Skeletal muscle tissue (tissue), 3 donors: ENCODE measurements at regions not wholly inside any gene's neighbourhood (a gene's known extent, or its start where the extent isn't known, plus 50 kb on each side); places are given as distances from the start of the nearest gene placed in this dataset.

ENCODE experiments used
- H3K27ac ChIP-seq: one replicate; pipeline ENCODE4 v1.7.0; 2013; ENCODE audit warnings: mild to moderate bottlenecking, low read depth, low read length, inconsistent platforms
- H3K27me3 ChIP-seq, 3 donors: one replicate each; pipeline ENCODE4 v1.7.0; 2013; ENCODE audit warnings: low read length in 3 of 3; ENCODE audit not compliant: control insufficient read depth in 3 of 3, insufficient read depth in 3 of 3
- H3K36me3 ChIP-seq, 3 donors: one replicate each; pipeline ENCODE4 v1.7.0; 2013; ENCODE audit warnings: low read length in 3 of 3; ENCODE audit not compliant: control insufficient read depth in 3 of 3, insufficient read depth in 3 of 3
- H3K4me1 ChIP-seq, 3 donors: one replicate each; pipeline ENCODE4 v1.7.0; 2013; ENCODE audit warnings: low read length in 3 of 3, mild to moderate bottlenecking in 3 of 3; ENCODE audit not compliant: control insufficient read depth in 3 of 3, insufficient read depth in 3 of 3
- H3K4me3 ChIP-seq, 3 donors: one replicate each; pipeline ENCODE4 v1.7.0; 2013; ENCODE audit warnings: low read length in 3 of 3
- H3K9ac ChIP-seq, 3 donors: one replicate each; pipeline ENCODE4 v1.7.0; 2013; ENCODE audit warnings: low read length in 3 of 3, mild to moderate bottlenecking in 3 of 3, moderate library complexity in 2 of 3, low read depth in 1 of 3
- H3K9me3 ChIP-seq, 3 donors: one replicate each; pipeline ENCODE4 v1.7.0; 2013; ENCODE audit warnings: low read length in 3 of 3; ENCODE audit not compliant: control insufficient read depth in 3 of 3
- donor health status: Osteomylitis.

GRCh38 chr3:98972155-98972554, 70.7 kb upstream of the DCBLD2 start:
- no peaks in the 10 kb centered on the region for H3K27me3 ChIP-seq
- no peaks in the 10 kb centered on the region for H3K4me1 ChIP-seq
- no peak overlapping the region for H3K27ac ChIP-seq
- no peak overlapping the region for H3K4me3 ChIP-seq
- no peaks in the 10 kb centered on the region for H3K36me3 ChIP-seq
- H3K9me3 ChIP-seq: no peaks in the 10 kb centered on the region
- no peak overlapping the region for H3K9ac ChIP-seq

- Histone ChIP-seq H3K4me3 (no peak overlapping the region), H3K27ac (no peak overlapping the region), H3K9ac (no peak overlapping the region), H3K9me3 (no peaks in the 10 kb centered on the region), H3K4me1 (no peaks in the 10 kb centered on the region), H3K36me3 (no peaks in the 10 kb centered on the region), H3K27me3 (no peaks in the 10 kb centered on the region)
Measured at GRCh38 chr3:98971169-98971681, 69.7 kb upstream of the DCBLD2 start.

GRCh38 chr3:98969295-98969694, 67.8 kb upstream of the DCBLD2 start:
- no peak overlapping the region for H3K4me3 ChIP-seq
- H3K4me1 ChIP-seq: no peaks in the 10 kb centered on the region
- no peaks in the 10 kb centered on the region for H3K36me3 ChIP-seq
- no peak overlapping the region for H3K27ac ChIP-seq
- no peaks in the 10 kb centered on the region for H3K27me3 ChIP-seq
- H3K9me3 ChIP-seq: no peaks in the 10 kb centered on the region
- H3K9ac ChIP-seq: no peak overlapping the region

DNA sequence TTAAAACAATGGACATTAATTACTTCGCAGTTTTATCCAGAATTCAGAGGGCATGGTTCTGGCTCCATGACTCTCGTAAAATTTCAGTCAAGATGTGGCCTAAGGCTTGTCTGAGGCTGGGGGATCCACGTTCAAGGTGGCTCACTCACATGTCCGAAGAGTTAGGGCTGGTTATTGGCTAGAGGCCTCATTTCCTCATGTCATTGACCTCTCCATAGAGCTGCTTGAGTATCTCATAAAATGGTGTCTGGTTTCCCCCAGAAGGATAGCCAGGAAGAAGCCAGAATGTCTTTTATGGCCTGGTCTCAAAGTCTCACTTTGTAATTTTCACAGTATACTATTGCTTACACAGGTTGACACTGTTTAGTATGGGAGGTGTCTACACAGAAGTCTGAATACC, 67.3 kb upstream of the DCBLD2 start:
- no peaks in the 10 kb centered on the region for H3K9me3 ChIP-seq
- no peaks in the 10 kb centered on the region for H3K4me1 ChIP-seq
- H3K36me3 ChIP-seq: no peaks in the 10 kb centered on the region
- H3K9ac ChIP-seq: no peak overlapping the region
- no peak overlapping the region for H3K4me3 ChIP-seq
- no peaks in the 10 kb centered on the region for H3K27me3 ChIP-seq
- no peak overlapping the region for H3K27ac ChIP-seq

DNA sequence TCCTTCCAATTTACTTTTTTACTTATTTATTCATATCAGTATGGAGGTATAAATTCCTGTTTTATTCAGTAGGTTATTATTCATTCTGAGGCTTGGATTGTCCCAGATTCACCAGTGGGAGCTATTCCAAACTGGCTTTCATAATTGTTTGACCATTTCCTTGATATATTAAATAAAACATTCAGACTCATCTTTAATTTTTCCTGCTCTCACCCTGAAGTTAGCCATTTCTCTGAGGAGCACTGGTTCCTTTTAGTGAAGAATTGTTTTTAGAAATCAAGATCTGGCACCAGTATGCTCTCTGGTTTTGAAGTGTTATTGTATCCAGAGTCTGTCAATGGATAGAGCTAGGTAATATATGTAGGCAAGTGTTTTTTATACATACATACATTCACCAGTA, 66.9 kb upstream of the DCBLD2 start:
- Histone ChIP-seq H3K4me1 (no peaks in the 10 kb centered on the region), H3K9me3 (no peaks in the 10 kb centered on the region), H3K27ac (no peak overlapping the region), H3K9ac (no peak overlapping the region), H3K36me3 (no peaks in the 10 kb centered on the region), H3K27me3 (no peaks in the 10 kb centered on the region), H3K4me3 (no peak overlapping the region)

DNA sequence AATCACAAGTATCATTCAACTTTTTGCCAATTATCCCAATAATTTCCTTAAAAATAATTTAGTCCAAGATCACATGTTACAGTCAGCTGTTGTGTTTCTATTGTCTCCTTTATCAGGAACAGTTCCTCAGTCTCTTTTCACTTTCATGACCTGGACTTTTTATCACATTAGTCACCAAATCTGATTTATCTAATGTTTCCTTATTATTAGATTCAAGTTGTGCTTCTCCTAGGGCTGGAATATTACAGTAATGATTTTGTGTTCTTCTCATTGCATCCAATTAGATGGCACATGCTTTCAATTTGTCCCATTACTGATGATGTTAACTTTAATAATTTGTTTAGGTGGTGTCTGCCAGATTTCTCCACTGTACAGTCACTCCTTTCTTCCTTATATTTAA, 66.3 kb upstream of the DCBLD2 start:
- no peak overlapping the region for H3K4me3 ChIP-seq
- H3K4me1 ChIP-seq: no peaks in the 10 kb centered on the region
- no peaks in the 10 kb centered on the region for H3K9me3 ChIP-seq
- no peak overlapping the region for H3K27ac ChIP-seq
- H3K36me3 ChIP-seq: no peaks in the 10 kb centered on the region
- H3K27me3 ChIP-seq: no peaks in the 10 kb centered on the region
- H3K9ac ChIP-seq: no peak overlapping the region

DNA sequence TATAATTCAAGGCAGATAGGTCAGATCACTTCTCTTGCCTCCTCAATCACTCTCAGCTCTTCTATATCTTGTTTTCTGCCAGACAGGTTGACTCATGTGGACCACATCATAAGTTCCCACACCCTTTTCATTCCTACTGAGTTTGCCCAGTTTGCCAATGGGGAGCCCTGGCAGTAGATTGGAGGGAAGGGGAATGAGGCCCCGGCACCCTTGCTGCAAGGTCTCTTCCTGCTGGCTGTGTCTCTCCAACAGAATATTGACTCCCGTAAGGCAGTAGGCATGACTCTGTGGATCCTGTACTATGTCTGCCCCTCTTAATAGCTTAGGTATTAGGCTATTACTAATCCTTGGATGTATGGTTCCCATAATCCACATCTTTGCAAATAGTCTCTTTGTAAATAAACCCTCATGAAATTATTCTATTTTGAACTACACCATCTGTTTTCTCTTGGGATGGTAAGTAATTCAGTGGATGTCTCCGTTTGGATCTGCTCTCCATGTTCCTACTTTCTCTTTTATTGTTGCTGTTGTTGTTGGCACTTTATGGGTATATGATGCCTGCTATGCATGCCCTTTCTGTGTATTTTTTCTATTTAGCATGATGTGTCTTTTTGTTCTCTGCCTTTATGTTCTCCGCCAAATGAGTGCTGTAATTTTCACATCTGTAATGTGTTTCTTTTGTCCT, 65.5 kb upstream of the DCBLD2 start:
- no peaks in the 10 kb centered on the region for H3K36me3 ChIP-seq
- no peak overlapping the region for H3K9ac ChIP-seq
- no peak overlapping the region for H3K27ac ChIP-seq
- H3K4me3 ChIP-seq: no peak overlapping the region
- no peaks in the 10 kb centered on the region for H3K27me3 ChIP-seq
- no peaks in the 10 kb centered on the region for H3K9me3 ChIP-seq
- no peaks in the 10 kb centered on the region for H3K4me1 ChIP-seq

DNA sequence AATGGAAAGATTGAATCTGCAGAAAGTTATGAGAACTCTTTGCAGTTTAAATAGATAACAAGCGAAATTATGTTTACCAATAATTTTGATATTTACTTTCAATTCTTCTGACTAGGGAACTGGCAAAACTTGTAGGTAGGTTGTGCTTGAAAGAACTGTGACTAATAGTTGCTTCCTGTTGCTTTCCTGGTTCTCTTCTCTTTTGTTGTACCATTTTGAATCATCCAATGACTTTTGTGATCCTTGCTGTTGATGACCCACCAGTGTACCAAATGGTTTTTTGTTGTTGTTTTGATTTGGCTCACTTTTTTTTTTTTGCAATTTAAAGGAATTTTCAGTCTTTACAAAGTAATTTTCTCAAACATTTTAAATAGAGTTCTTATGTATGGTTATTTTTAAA, 64.9 kb upstream of the DCBLD2 start:
- H3K4me3 ChIP-seq: no peak overlapping the region
- H3K9me3 ChIP-seq: no peaks in the 10 kb centered on the region
- H3K4me1 ChIP-seq: no peaks in the 10 kb centered on the region
- H3K27ac ChIP-seq: no peak overlapping the region
- H3K36me3 ChIP-seq: no peaks in the 10 kb centered on the region
- H3K27me3 ChIP-seq: no peaks in the 10 kb centered on the region
- H3K9ac ChIP-seq: no peak overlapping the region

DNA sequence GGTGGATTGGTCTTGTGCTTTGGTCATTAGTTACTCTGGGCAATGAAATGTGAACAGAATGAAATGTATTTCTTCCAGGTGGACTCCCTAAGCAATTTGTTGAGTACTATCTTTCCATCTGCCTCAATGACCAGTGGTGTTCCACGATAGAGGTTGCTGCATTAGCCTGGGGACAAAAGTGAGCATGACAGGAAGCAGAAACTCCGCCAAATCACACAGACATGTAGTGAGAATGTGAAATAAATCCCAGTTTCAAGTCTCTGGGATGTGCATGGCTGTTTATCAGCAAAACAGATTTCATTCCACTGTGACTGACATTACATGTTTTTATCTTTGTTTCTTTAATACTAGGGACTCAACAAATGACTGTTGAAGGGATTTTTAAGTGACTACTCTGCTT, 63.3 kb upstream of the DCBLD2 start:
- H3K27me3 ChIP-seq: no peaks in the 10 kb centered on the region
- H3K36me3 ChIP-seq: no peaks in the 10 kb centered on the region
- no peak overlapping the region for H3K4me3 ChIP-seq
- H3K9me3 ChIP-seq: no peaks in the 10 kb centered on the region
- H3K4me1 ChIP-seq: no peaks in the 10 kb centered on the region
- H3K9ac ChIP-seq: no peak overlapping the region
- H3K27ac ChIP-seq: no peak overlapping the region

- Histone ChIP-seq H3K27me3 (no peaks in the 10 kb centered on the region), H3K9me3 (no peaks in the 10 kb centered on the region), H3K36me3 (no peaks in the 10 kb centered on the region), H3K4me3 (no peak overlapping the region), H3K4me1 (no peaks in the 10 kb centered on the region), H3K27ac (no peak overlapping the region), H3K9ac (no peak overlapping the region)
Measured at GRCh38 chr3:98963546-98963945, 62.1 kb upstream of the DCBLD2 start.
